ENCODE measurements at regions not wholly inside any gene's neighbourhood (a gene's known extent, or its start where the extent isn't known, plus 50 kb on each side); places are given as distances from the start of the nearest gene placed in this dataset.

DNA sequence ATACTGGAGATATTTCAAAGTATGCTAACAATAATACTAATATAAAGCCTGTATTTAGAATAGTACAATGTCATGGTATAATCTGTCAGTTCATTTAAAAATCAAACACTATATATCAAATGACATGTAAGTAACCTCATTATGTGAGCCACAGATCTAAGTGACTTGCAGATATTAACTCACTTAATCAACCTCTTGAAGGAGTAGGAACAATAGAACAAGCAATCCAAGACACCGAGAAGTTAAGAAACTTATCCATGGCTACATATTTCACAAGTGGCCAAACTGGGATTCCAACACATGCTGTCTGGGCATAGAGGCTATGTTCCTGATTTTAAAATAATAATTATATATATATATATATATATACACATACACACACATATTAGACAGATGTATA lies 554.0 kb downstream of the ARAP2 start:
- no peak overlapping the region for H3K4me3 ChIP-seq (ENCODE audit: low read depth, low read length)
- TF ChIP-seq, protein P1, sequence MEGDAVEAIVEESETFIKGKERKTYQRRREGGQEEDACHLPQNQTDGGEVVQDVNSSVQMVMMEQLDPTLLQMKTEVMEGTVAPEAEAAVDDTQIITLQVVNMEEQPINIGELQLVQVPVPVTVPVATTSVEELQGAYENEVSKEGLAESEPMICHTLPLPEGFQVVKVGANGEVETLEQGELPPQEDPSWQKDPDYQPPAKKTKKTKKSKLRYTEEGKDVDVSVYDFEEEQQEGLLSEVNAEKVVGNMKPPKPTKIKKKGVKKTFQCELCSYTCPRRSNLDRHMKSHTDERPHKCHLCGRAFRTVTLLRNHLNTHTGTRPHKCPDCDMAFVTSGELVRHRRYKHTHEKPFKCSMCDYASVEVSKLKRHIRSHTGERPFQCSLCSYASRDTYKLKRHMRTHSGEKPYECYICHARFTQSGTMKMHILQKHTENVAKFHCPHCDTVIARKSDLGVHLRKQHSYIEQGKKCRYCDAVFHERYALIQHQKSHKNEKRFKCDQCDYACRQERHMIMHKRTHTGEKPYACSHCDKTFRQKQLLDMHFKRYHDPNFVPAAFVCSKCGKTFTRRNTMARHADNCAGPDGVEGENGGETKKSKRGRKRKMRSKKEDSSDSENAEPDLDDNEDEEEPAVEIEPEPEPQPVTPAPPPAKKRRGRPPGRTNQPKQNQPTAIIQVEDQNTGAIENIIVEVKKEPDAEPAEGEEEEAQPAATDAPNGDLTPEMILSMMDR (IDR thresholded peaks at IDR 0.05; ENCODE audit: control insufficient read depth, extremely low read depth, insufficient read depth) = no peak
- DNase-seq (ENCODE audit: low read depth) = no peak

DNA sequence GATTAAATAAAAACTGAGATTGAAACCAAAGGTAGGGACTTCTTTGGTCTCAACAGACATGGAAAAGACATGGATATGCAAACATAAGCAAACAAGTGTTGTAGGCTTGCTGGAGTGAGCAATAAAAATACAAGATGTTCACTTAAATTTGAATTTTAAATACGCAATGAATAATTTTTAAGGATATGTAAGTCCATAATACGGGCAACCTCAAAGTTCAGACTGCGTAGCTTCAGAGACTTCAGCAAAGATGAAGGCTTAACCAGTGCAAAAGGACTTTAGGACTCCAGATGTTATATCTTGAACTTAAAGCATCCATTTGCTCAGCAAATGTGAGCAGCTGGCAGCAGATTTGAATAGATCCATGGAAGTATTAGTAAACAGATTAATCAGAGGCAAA lies 549.3 kb downstream of the ARAP2 start:
- TF ChIP-seq, protein P1 (IDR thresholded peaks at IDR 0.05; ENCODE audit: control insufficient read depth, extremely low read depth, insufficient read depth) = no peak
- DNase-seq (ENCODE audit: low read depth) = no peak
- no peak overlapping the region for H3K4me3 ChIP-seq (ENCODE audit: low read depth, low read length)

DNA sequence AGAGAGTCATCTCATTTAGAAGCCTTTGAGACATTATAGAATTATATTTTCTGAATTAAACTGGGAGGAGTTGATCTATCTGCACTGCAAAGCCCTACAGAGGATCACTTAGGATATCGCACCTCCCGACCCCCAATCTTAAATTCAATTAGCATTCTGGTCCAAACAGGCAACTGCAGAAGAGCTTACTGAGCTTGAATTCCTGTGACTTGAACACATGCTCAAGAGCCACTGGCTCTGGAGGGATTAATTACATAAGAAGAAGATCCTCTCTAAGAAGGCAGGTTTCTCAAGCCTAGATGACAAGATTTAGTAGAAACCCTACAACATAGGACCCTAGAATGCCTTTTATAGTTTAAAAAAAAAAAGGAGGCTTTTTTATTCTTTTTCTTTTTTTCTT lies 548.9 kb downstream of the ARAP2 start:
- TF ChIP-seq, protein P1 (IDR thresholded peaks at IDR 0.05; ENCODE audit: control insufficient read depth, extremely low read depth, insufficient read depth) = no peak
- no peak overlapping the region for H3K4me3 ChIP-seq (ENCODE audit: low read depth, low read length)
- DNase-seq (ENCODE audit: low read depth) = no peak

GRCh38 chr4:35697210-35697736 lies 547.0 kb downstream of the ARAP2 start:
- TF ChIP-seq, protein P1 (IDR thresholded peaks at IDR 0.05; ENCODE audit: control insufficient read depth, extremely low read depth, insufficient read depth) = no peak
- no peak overlapping the region for H3K4me3 ChIP-seq (ENCODE audit: low read depth, low read length)
- no peak for DNase-seq (ENCODE audit: low read depth)

GRCh38 chr4:35700663-35701062 lies 543.7 kb downstream of the ARAP2 start:
- TF ChIP-seq, protein P1 (IDR thresholded peaks at IDR 0.05; ENCODE audit: control insufficient read depth, extremely low read depth, insufficient read depth) = no peak
- no peak for DNase-seq (ENCODE audit: low read depth)
- H3K4me3 ChIP-seq (ENCODE audit: low read depth, low read length) = no peak overlapping the region

DNA sequence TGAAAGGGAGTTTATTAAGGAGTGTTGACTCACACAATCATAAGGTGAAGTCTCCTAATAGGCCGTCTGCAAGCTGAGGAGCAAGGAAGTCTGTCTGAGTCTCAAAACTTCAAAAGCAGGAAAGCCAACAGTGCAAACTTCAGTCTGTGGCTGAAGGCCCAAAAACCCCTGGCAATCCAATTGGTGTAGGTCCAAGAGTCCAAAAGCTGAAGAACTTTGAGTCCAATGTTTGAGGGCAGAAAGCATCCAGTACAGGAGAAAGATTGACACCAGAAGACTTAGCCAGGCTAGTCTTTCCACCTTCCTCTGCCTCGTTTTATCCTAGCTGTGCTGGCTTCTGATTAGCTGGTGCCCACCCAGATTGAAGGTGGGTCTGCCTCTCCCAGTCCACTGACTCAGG lies 535.2 kb downstream of the ARAP2 start:
- DNase-seq (ENCODE audit: low read depth) = no peak
- H3K4me3 ChIP-seq (ENCODE audit: low read depth, low read length) = no peak overlapping the region
- TF ChIP-seq, protein P1 (IDR thresholded peaks at IDR 0.05; ENCODE audit: control insufficient read depth, extremely low read depth, insufficient read depth) = no peak

DNA sequence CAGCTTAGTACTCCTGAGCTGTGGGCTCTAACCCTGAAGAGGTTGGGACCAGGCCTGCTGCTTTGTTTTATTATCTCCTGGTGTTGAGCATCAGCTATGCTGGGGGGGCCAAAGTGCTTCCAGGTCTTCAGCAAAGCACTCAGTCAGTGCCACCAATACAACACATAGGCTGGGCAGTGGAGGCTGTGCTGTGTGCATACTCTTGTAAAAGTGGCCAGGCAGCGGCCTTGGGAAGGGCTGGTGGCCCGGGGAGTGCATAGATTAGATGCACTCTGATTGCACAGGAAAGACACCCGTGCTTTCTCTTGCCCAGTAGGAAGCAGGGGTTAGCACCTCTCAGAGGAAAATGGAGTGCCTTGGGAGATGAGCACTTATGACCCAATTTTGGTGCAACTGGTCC lies 534.0 kb downstream of the ARAP2 start:
- no peak overlapping the region for H3K4me3 ChIP-seq (ENCODE audit: low read depth, low read length)
- TF ChIP-seq, protein P1 (IDR thresholded peaks at IDR 0.05; ENCODE audit: control insufficient read depth, extremely low read depth, insufficient read depth) = no peak
- no peak for DNase-seq (ENCODE audit: low read depth)

Data from LNCaP clone FGC (cell line).